ENCODE measurements at regions not wholly inside any gene's neighbourhood (a gene's known extent, or its start where the extent isn't known, plus 50 kb on each side); places are given as distances from the start of the nearest gene placed in this dataset.

DNA sequence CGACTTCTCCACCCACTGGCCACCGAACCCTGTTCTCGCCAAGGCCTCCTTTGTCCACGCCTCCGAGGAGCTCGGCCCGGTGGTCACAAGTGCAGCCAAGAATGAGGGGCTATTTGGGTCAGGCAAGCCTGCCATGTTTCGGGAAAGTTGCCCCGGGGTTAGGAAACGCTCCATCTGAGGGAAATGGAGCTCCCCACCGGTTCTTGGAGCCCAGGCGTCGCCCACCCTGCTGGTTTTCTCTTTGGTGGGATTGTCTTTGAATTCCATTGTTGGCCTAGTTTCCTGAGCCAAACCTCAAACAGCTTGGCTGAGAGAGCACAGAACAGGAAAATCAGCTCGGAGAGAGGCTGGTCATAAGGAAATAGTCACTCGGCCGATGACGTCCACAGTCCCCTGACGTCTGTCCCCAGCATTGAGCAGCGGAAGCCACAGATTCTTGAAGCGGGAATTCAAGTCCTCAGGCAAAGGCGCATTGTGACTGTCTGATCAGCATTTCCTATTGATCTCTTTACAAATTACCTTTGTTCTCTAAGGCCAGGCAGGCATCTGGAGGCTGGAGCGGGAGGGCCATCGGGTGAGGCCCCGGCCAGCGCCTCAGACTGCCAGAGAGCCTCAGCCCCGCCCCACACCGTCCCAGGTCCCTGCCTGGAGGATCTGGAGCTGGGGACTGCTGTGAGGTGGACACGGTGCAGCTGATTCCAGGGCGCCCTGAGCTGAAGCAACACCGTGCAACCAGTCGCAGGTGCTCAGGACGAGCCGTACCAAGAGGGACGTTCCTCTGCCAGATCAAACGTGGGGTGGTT lies 138.6 kb downstream of the DLL1 start:
- no peaks in the 10 kb centered on the region for H3K36me3 ChIP-seq (ENCODE audit: insufficient read depth, insufficient read length, low read length)
- peak; percentile 28 for DNase-seq (ENCODE audit: low read depth, low spot score)
- TF ChIP-seq YY1 (IDR thresholded peaks at IDR 0.05; ENCODE audit: insufficient read depth, insufficient read length) (no peak), SUZ12 (IDR thresholded peaks at IDR 0.05; ENCODE audit: extremely low read depth, insufficient read depth, insufficient read length) (no peak), ZNF274 (IDR thresholded peaks at IDR 0.05; ENCODE audit: low read depth, low read length) (no peak)
- peaks cover 15% of the 10 kb centered on the region for H3K4me1 ChIP-seq (ENCODE audit: insufficient read depth, insufficient read length)
- H3K4me3 ChIP-seq (ENCODE audit: insufficient read length, low read depth), result peak overlapping the region; percentile 15
- no peaks in the 10 kb centered on the region for H3K27me3 ChIP-seq (ENCODE audit: insufficient read depth, insufficient read length)
- H3K9me3 ChIP-seq (ENCODE audit: insufficient read depth, low read length), result no peaks in the 10 kb centered on the region
- H3K9ac ChIP-seq (ENCODE audit: insufficient read length, low read depth), result peak overlapping the region; percentile 63

DNA sequence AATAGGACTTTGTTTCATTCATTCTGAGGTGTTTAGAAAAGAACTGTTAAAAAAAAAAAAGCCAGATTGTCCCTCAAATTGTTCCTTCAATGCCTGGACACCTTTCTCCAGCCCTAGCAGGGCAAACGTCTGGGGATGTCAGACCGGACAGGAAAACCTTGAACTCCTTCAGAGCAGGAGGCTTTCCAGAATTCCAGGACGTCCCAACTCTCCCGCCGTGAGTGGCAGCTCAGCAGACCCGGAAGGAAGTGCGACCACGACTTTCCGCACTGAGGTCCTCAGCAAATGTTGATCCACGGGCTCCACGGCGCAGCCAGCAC lies 139.1 kb downstream of the DLL1 start:
- TF ChIP-seq SUZ12 (IDR thresholded peaks at IDR 0.05; ENCODE audit: extremely low read depth, insufficient read depth, insufficient read length), result no peak
- TF ChIP-seq ZNF274 (IDR thresholded peaks at IDR 0.05; ENCODE audit: low read depth, low read length), result no peak
- no peak for TF ChIP-seq YY1 (IDR thresholded peaks at IDR 0.05; ENCODE audit: insufficient read depth, insufficient read length)
- Histone ChIP-seq H3K4me3 (ENCODE audit: insufficient read length, low read depth) (no peak overlapping the region), H3K27me3 (ENCODE audit: insufficient read depth, insufficient read length) (no peaks in the 10 kb centered on the region), H3K4me1 (ENCODE audit: insufficient read depth, insufficient read length) (peaks cover 16% of the 10 kb centered on the region), H3K36me3 (ENCODE audit: insufficient read depth, insufficient read length, low read length) (no peaks in the 10 kb centered on the region), H3K9ac (ENCODE audit: insufficient read length, low read depth) (no peak overlapping the region), H3K9me3 (ENCODE audit: insufficient read depth, low read length) (no peaks in the 10 kb centered on the region)
- DNase-seq (ENCODE audit: low read depth, low spot score), result no peak

DNA sequence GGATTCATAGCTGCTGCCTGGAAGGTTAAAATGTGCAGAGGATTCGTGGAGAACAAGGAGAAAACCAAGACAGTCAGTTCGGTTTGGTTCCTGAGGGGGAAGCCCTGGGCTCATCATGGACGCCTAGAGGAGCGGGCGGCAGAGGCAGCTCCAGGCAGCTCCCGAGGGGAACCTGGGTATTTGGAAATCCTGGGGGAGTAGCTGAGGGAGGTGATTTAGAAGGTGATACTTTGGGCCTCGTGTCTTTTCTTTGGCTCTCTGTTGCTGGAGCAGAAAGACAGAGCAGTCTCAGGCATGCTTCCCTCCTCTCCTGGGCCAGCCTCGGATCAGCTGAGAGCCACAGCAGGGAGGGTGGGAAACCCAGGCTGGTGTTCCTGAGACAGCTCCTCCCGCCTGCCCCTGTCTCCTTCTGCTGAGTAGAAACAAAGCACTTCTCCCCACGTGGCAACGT lies 139.5 kb downstream of the DLL1 start:
- H3K36me3 ChIP-seq (ENCODE audit: insufficient read depth, insufficient read length, low read length), result no peaks in the 10 kb centered on the region
- no peak for TF ChIP-seq SUZ12 (IDR thresholded peaks at IDR 0.05; ENCODE audit: extremely low read depth, insufficient read depth, insufficient read length)
- TF ChIP-seq ZNF274 (IDR thresholded peaks at IDR 0.05; ENCODE audit: low read depth, low read length), result no peak
- TF ChIP-seq YY1 (IDR thresholded peaks at IDR 0.05; ENCODE audit: insufficient read depth, insufficient read length), result no peak
- H3K9ac ChIP-seq (ENCODE audit: insufficient read length, low read depth), result no peak overlapping the region
- H3K4me3 ChIP-seq (ENCODE audit: insufficient read length, low read depth), result no peak overlapping the region
- DNase-seq (ENCODE audit: low read depth, low spot score), result no peak
- peaks cover under 1% of the 10 kb centered on the region for H3K27me3 ChIP-seq (ENCODE audit: insufficient read depth, insufficient read length)
- H3K4me1 ChIP-seq (ENCODE audit: insufficient read depth, insufficient read length), result peaks cover 16% of the 10 kb centered on the region
- no peaks in the 10 kb centered on the region for H3K9me3 ChIP-seq (ENCODE audit: insufficient read depth, low read length)

DNA sequence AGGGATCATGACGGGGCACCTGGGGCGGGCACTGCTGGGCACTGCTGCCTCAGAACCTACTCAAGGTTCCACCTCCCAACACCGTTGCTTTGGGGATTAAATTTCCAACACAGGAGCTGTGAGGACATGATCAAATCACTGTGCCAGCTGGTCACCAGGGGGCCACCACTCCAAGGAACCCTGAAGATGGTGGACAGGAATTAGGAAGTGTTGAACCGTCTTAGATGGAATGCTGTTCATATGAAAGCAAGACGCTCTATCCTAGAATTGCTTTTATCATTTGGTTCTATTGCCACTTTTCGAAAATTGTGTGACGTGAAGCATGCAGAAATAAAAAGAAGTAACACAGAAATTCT lies 140.3 kb downstream of the DLL1 start:
- TF ChIP-seq YY1 (IDR thresholded peaks at IDR 0.05; ENCODE audit: insufficient read depth, insufficient read length), result no peak
- no peak for TF ChIP-seq SUZ12 (IDR thresholded peaks at IDR 0.05; ENCODE audit: extremely low read depth, insufficient read depth, insufficient read length)
- no peak for TF ChIP-seq ZNF274 (IDR thresholded peaks at IDR 0.05; ENCODE audit: low read depth, low read length)
- H3K36me3 ChIP-seq (ENCODE audit: insufficient read depth, insufficient read length, low read length), result no peaks in the 10 kb centered on the region
- no peak for DNase-seq (ENCODE audit: low read depth, low spot score)
- H3K9ac ChIP-seq (ENCODE audit: insufficient read length, low read depth), result no peak overlapping the region
- H3K4me3 ChIP-seq (ENCODE audit: insufficient read length, low read depth), result no peak overlapping the region
- peaks cover 16% of the 10 kb centered on the region for H3K4me1 ChIP-seq (ENCODE audit: insufficient read depth, insufficient read length)
- no peaks in the 10 kb centered on the region for H3K9me3 ChIP-seq (ENCODE audit: insufficient read depth, low read length)
- peaks cover 4% of the 10 kb centered on the region for H3K27me3 ChIP-seq (ENCODE audit: insufficient read depth, insufficient read length)

DNA sequence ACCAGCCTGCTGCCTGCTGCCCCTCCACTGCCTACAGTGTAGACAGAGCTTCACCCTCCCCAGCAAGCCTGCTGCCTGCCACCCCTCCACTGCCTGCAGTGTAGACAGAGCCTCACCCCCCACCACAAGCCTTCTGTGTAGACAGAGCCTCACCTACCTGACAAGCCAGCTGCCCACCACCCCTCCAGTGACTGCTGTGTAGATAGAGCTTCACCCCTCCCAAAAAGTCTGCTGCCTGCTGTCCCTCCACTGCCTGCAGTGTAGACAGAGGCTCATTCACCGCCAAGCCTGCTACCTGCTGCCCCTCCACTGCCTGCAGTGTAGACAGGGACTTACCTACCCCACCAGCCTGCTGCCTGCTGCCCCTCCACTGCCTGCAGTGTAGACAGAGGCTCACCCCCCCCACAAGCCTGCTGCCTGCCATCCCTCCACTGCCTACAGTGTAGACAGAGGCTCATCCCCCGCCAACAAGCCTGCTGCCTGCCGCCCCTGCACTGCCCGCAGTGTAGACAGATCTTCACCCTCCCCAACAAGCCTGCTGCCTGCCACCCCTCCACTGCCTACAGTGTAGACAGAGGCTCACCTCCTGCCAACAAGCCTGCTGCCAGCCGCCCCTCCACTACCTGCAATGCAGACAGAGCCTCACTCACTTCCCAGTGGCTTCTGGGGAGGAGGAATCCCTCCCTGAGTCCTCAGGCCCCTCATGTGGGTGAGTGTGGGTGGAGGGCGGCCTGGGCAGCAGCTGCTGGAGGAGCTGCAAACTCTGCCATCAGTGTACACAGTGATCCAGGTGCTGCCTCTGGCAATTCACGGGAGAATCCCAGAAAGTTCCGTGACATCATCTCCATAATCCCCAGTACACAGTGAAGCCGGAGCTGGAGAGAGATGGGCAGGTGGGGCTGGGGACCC lies 140.9 kb downstream of the DLL1 start:
- no peak overlapping the region for H3K9ac ChIP-seq (ENCODE audit: insufficient read length, low read depth)
- H3K9me3 ChIP-seq (ENCODE audit: insufficient read depth, low read length), result no peaks in the 10 kb centered on the region
- H3K36me3 ChIP-seq (ENCODE audit: insufficient read depth, insufficient read length, low read length), result no peaks in the 10 kb centered on the region
- DNase-seq (ENCODE audit: low read depth, low spot score), result no peak
- no peak overlapping the region for H3K4me3 ChIP-seq (ENCODE audit: insufficient read length, low read depth)
- no peak for TF ChIP-seq ZNF274 (IDR thresholded peaks at IDR 0.05; ENCODE audit: low read depth, low read length)
- TF ChIP-seq SUZ12 (IDR thresholded peaks at IDR 0.05; ENCODE audit: extremely low read depth, insufficient read depth, insufficient read length), result no peak
- TF ChIP-seq YY1 (IDR thresholded peaks at IDR 0.05; ENCODE audit: insufficient read depth, insufficient read length), result no peak
- H3K27me3 ChIP-seq (ENCODE audit: insufficient read depth, insufficient read length), result peaks cover 4% of the 10 kb centered on the region
- H3K4me1 ChIP-seq (ENCODE audit: insufficient read depth, insufficient read length), result peaks cover 16% of the 10 kb centered on the region

DNA sequence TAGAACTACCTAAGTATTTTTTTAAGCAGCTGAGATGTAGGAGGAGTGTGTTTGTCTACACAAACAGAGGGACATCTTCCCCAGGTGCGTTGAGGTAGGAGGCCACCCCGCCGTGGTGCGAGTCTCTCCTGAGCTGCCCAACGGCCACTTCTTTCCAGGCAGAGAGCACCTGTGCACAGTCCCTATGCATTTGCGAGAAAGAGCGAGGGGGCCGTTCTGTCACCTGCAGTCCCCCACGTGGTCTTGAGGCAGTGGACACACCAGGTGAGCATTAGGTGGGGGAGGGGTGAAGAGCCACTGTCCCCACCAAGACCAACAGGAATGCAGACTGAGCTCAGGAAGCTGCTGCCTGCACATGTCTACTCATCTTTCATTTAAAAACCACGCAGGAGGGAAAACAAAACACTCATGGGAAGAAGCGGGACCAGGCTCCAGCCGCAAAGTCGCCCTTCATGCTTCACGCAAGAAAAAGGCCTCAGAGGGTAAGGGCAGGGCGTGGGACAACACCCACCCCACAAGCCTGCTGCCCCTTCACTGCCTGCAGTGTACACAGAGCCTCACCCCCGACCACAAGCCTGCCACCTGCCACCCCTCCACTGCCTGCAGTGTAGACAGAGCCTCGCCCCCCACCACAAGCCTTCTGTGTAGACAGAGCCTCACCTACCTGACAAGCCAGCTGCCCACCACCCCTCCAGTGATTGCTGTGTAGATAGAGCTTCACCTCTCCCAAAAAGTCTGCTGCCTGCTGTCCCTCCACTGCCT lies 142.0 kb downstream of the DLL1 start:
- no peak for DNase-seq (ENCODE audit: low read depth, low spot score)
- Histone ChIP-seq H3K4me3 (ENCODE audit: insufficient read length, low read depth) (no peak overlapping the region), H3K27me3 (ENCODE audit: insufficient read depth, insufficient read length) (peaks cover 4% of the 10 kb centered on the region), H3K9me3 (ENCODE audit: insufficient read depth, low read length) (peaks cover 10% of the 10 kb centered on the region; the same call in 1 of the 2 replicates), H3K4me1 (ENCODE audit: insufficient read depth, insufficient read length) (peaks cover 14% of the 10 kb centered on the region), H3K9ac (ENCODE audit: insufficient read length, low read depth) (no peak overlapping the region), H3K36me3 (ENCODE audit: insufficient read depth, insufficient read length, low read length) (no peaks in the 10 kb centered on the region)
- TF ChIP-seq SUZ12 (IDR thresholded peaks at IDR 0.05; ENCODE audit: extremely low read depth, insufficient read depth, insufficient read length), result no peak
- TF ChIP-seq YY1 (IDR thresholded peaks at IDR 0.05; ENCODE audit: insufficient read depth, insufficient read length), result no peak

Measured in NT2/D1 (cell line).